ENCODE measurements at regions not wholly inside any gene's neighbourhood (a gene's known extent, or its start where the extent isn't known, plus 50 kb on each side); places are given as distances from the start of the nearest gene placed in this dataset.

DNA sequence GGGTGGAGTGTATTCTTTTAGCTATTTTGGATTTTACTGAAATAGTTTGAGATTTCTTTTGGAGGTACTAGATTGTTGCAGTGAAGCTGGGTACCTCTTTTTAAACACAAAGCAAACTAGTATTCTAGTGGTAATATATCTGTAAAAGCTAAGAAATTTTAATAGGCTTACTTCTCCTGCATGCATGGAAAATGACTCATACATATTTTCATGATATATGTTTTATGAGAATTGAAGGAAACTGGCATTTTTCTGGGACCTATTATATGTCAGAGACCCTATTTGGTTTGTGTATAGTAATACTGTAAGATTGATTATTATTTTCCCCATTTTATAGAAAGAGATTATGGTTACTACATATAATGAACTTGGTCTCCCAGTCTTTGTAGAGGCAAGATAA, 851.0 kb downstream of the DIPK2A start:
- Histone ChIP-seq H3K4me3 (ENCODE audit: low read depth, low read length, poor library complexity, severe bottlenecking) (no peak overlapping the region), H3K27me3 (ENCODE audit: insufficient read depth, low read length) (no peaks in the 10 kb centered on the region), H3K9me3 (ENCODE audit: low read length) (no peaks in the 10 kb centered on the region), H3K4me2 (ENCODE audit: low read length) (no peak overlapping the region), H3K4me1 (ENCODE audit: insufficient read depth, low read length, severe bottlenecking) (no peaks in the 10 kb centered on the region), H3K9me2 (ENCODE audit: low read depth, low read length) (no peaks in the 10 kb centered on the region), H2AFZ (ENCODE audit: low read length) (no peak overlapping the region), H3K36me3 (ENCODE audit: insufficient read depth, low read length) (no peaks in the 10 kb centered on the region), H3F3A (ENCODE audit: insufficient read depth, low read length) (no peaks in the 10 kb centered on the region), H4K20me1 (ENCODE audit: insufficient read depth, low read length) (no peaks in the 10 kb centered on the region), H3K9ac (ENCODE audit: low read length) (no peak overlapping the region), H3K27ac (ENCODE audit: low read depth, low read length, poor library complexity, severe bottlenecking) (no peak overlapping the region), H3K79me2 (ENCODE audit: insufficient read depth, low read length) (no peaks in the 10 kb centered on the region)
- TF ChIP-seq, protein P1, sequence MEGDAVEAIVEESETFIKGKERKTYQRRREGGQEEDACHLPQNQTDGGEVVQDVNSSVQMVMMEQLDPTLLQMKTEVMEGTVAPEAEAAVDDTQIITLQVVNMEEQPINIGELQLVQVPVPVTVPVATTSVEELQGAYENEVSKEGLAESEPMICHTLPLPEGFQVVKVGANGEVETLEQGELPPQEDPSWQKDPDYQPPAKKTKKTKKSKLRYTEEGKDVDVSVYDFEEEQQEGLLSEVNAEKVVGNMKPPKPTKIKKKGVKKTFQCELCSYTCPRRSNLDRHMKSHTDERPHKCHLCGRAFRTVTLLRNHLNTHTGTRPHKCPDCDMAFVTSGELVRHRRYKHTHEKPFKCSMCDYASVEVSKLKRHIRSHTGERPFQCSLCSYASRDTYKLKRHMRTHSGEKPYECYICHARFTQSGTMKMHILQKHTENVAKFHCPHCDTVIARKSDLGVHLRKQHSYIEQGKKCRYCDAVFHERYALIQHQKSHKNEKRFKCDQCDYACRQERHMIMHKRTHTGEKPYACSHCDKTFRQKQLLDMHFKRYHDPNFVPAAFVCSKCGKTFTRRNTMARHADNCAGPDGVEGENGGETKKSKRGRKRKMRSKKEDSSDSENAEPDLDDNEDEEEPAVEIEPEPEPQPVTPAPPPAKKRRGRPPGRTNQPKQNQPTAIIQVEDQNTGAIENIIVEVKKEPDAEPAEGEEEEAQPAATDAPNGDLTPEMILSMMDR (IDR thresholded peaks at IDR 0.05; ENCODE audit: low read length) = no peak
- no peak for TF ChIP-seq EZH2 (IDR thresholded peaks at IDR 0.05; ENCODE audit: borderline replicate concordance, low read length)

DNA sequence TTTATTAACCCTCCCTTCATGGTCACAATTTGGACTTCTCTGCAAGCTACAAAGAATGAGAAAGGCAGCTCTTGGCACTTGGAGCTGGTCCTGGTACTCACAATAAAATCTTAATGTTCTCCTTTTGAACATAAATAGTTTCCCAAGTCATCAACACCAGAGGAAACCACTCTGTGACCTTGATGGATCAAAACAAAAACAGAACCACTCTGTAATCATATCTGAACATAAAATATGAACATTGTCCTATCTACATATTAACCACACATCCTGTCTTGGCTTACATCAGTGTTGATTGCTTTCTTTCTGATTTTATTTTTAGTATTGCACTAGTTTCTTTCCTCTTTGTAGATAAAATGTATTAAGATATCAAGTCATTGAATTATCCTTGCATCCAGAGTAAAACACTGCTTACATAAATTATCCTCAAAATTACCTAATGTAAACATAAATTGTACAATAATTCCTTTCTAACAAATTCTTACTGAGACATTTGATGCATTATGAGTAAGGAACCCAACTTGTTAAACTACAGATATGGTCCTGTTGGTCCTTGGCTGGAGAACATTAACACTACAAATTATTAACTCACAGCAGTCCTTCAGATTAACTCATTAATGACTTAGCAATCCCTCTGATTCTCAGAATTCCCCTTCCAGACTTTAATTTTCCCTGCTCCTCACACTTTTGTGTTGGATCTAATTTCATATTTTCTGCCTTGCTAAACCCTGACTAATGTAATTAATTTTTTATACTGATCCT, 860.5 kb downstream of the DIPK2A start:
- H3K4me3 ChIP-seq (ENCODE audit: low read depth, low read length, poor library complexity, severe bottlenecking) = no peak overlapping the region
- H4K20me1 ChIP-seq (ENCODE audit: insufficient read depth, low read length) = no peaks in the 10 kb centered on the region
- no peaks in the 10 kb centered on the region for H3K79me2 ChIP-seq (ENCODE audit: insufficient read depth, low read length)
- TF ChIP-seq, protein P1 (IDR thresholded peaks at IDR 0.05; ENCODE audit: low read length) = no peak
- no peak for TF ChIP-seq EZH2 (IDR thresholded peaks at IDR 0.05; ENCODE audit: borderline replicate concordance, low read length)
- H2AFZ ChIP-seq (ENCODE audit: low read length) = peak overlapping the region; percentile 34; the same call in 1 of the 2 replicates
- H3K4me1 ChIP-seq (ENCODE audit: insufficient read depth, low read length, severe bottlenecking) = no peaks in the 10 kb centered on the region
- no peak overlapping the region for H3K27ac ChIP-seq (ENCODE audit: low read depth, low read length, poor library complexity, severe bottlenecking)
- no peak overlapping the region for H3K9ac ChIP-seq (ENCODE audit: low read length)
- no peaks in the 10 kb centered on the region for H3F3A ChIP-seq (ENCODE audit: insufficient read depth, low read length)
- no peaks in the 10 kb centered on the region for H3K36me3 ChIP-seq (ENCODE audit: insufficient read depth, low read length)
- no peaks in the 10 kb centered on the region for H3K27me3 ChIP-seq (ENCODE audit: insufficient read depth, low read length)
- H3K4me2 ChIP-seq (ENCODE audit: low read length) = no peak overlapping the region
- H3K9me3 ChIP-seq (ENCODE audit: low read length) = peaks cover 2% of the 10 kb centered on the region; the same call in 1 of the 2 replicates
- H3K9me2 ChIP-seq (ENCODE audit: low read depth, low read length) = 0 out of 2 replicates have a peak, but pooled peaks cover 4% of the 10 kb centered on the region

DNA sequence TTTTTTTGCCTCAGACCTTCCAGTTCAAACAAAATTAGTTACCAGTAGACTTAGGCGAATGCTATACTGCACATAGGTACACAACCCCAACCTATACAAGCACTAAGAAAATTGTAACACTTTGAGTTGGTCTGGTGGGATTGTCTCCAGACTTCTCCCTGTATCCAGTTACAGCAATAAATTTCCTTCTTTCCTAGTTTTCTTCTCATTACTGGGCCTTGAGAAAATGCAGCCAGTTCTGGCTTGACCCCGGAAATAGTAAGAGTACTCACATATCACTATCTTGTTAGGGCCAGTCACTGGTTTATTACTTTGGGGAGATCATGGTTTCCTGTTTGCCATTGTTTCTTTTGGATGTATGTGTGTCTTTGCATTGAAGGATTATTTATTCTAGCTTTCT, 868.4 kb downstream of the DIPK2A start:
- Histone ChIP-seq H3K9me3 (ENCODE audit: low read length) (no peaks in the 10 kb centered on the region), H3F3A (ENCODE audit: insufficient read depth, low read length) (no peaks in the 10 kb centered on the region), H3K4me1 (ENCODE audit: insufficient read depth, low read length, severe bottlenecking) (no peaks in the 10 kb centered on the region), H3K9ac (ENCODE audit: low read length) (no peak overlapping the region), H3K36me3 (ENCODE audit: insufficient read depth, low read length) (no peaks in the 10 kb centered on the region), H3K27me3 (ENCODE audit: insufficient read depth, low read length) (no peaks in the 10 kb centered on the region), H3K4me2 (ENCODE audit: low read length) (no peak overlapping the region), H4K20me1 (ENCODE audit: insufficient read depth, low read length) (no peaks in the 10 kb centered on the region), H2AFZ (ENCODE audit: low read length) (no peak overlapping the region), H3K9me2 (ENCODE audit: low read depth, low read length) (no peaks in the 10 kb centered on the region), H3K4me3 (ENCODE audit: low read depth, low read length, poor library complexity, severe bottlenecking) (no peak overlapping the region), H3K79me2 (ENCODE audit: insufficient read depth, low read length) (no peaks in the 10 kb centered on the region), H3K27ac (ENCODE audit: low read depth, low read length, poor library complexity, severe bottlenecking) (no peak overlapping the region)
- TF ChIP-seq, protein P1 (IDR thresholded peaks at IDR 0.05; ENCODE audit: low read length) = no peak
- no peak for TF ChIP-seq EZH2 (IDR thresholded peaks at IDR 0.05; ENCODE audit: borderline replicate concordance, low read length)
